PC-3 (cell line): ENCODE measurements at regions not wholly inside any gene's neighbourhood (a gene's known extent, or its start where the extent isn't known, plus 50 kb on each side); places are given as distances from the start of the nearest gene placed in this dataset.

Experiments used
- ATAC-seq: fragments of 200-7000 bp; cut with Tn5 transposase; 2 replicates; pipeline ENCODE4 v1.9.1; 2020; ENCODE audit warnings: mild to moderate bottlenecking, moderate library complexity
- BruUV-seq: library from RNA; stranded (reverse); fragments of 400-500 nt; replicated peaks from 2 replicates; lab custom pipeline; 2021; lab: Mats Ljungman, UMichigan
- CTCF ChIA-PET: fragments of 300-600 bp; sonication (Branson Sonifier 250); formaldehyde crosslinking; loops from one replicate; lab custom pipeline; 2022; ENCODE audit warnings: antibody characterized with exemption; lab: Charles Lee
- POLR2A ChIA-PET: fragments of 300-600 bp; sonication (Branson Sonifier 250); formaldehyde crosslinking; loops from one replicate; lab custom pipeline; 2022; ENCODE audit warnings: antibody characterized with exemption; ENCODE audit not compliant: unreplicated experiment; lab: Charles Lee
- DNase-seq: peaks from one replicate; pipeline ENCODE4 v3.0.0-alpha.2; 2015
- H2AFZ ChIP-seq: fragments of 300-600 bp; sonication (generic); 2 replicates; pipeline ENCODE4 v1.6.0; 2016; ENCODE audit warnings: antibody characterized with exemption, low read length
- H3F3A ChIP-seq: fragments of 300-600 bp; sonication (generic); one replicate; pipeline ENCODE4 v1.6.0; 2017; ENCODE audit warnings: antibody characterized with exemption, low read length, control low read depth, mild to moderate bottlenecking; ENCODE audit not compliant: unreplicated experiment
- H3K27ac ChIP-seq: fragments of 300-600 bp; sonication (generic); 2 replicates; pipeline ENCODE4 v1.5.1; 2016; ENCODE audit warnings: mild to moderate bottlenecking, low read length
- H3K27me3 ChIP-seq: fragments of 300-600 bp; sonication (generic); 2 replicates; pipeline ENCODE4 v1.6.1; 2016; ENCODE audit warnings: low read length, mixed read lengths
- H3K36me3 ChIP-seq: fragments of 300-600 bp; sonication (generic); 2 replicates; pipeline ENCODE4 v1.6.1; 2016; ENCODE audit warnings: low read depth, mixed run types, low read length, mixed read lengths
- H3K4me1 ChIP-seq: fragments of 300-600 bp; sonication (generic); 2 replicates; pipeline ENCODE4 v1.5.1; 2016; ENCODE audit warnings: low read length; ENCODE audit not compliant: insufficient read depth
- H3K4me2 ChIP-seq: fragments of 300-600 bp; sonication (generic); 2 replicates; pipeline ENCODE4 v1.6.0; 2016; ENCODE audit warnings: low read length
- H3K4me3 ChIP-seq: fragments of 300-600 bp; sonication (generic); 2 replicates; pipeline ENCODE4 v1.5.1; 2016; ENCODE audit warnings: mild to moderate bottlenecking, low read length, mixed read lengths
- H3K79me2 ChIP-seq: fragments of 300-600 bp; sonication (generic); 2 replicates; pipeline ENCODE4 v1.6.1; 2017; ENCODE audit warnings: low read length, mixed read lengths
- H3K9ac ChIP-seq: fragments of 300-600 bp; sonication (generic); 2 replicates; pipeline ENCODE4 v1.6.0; 2016; ENCODE audit warnings: mild to moderate bottlenecking, low read length
- H3K9me2 ChIP-seq: fragments of 300-600 bp; sonication (generic); replicated peaks from 2 replicates; pipeline ENCODE4 v1.6.1; 2016; ENCODE audit warnings: mixed run types, low read length, mixed read lengths
- H3K9me3 ChIP-seq: fragments of 300-600 bp; sonication (generic); 2 replicates; pipeline ENCODE4 v1.6.1; 2016; ENCODE audit warnings: low read length, mixed read lengths
- H4K20me1 ChIP-seq: fragments of 300-600 bp; sonication (generic); 2 replicates; pipeline ENCODE4 v1.6.1; 2016; ENCODE audit warnings: low read length, mixed read lengths
- CTCF ChIP-seq: fragments of 300-600 bp; sonication (generic); conservative IDR thresholded peaks from 2 replicates; pipeline ENCODE4 v1.5.1; 2017; ENCODE audit warnings: antibody characterized with exemption, low read depth, mild to moderate bottlenecking, low read length
- EZH2 ChIP-seq: fragments of 300-600 bp; sonication (generic); IDR thresholded peaks from one replicate; pipeline ENCODE4 v1.6.1; 2017; ENCODE audit warnings: antibody characterized with exemption, mild to moderate bottlenecking, low read length; ENCODE audit not compliant: unreplicated experiment
- EZH2phosphoT487 ChIP-seq: fragments of 300-600 bp; sonication (generic); IDR thresholded peaks from 2 replicates; pipeline ENCODE4 v1.6.1; 2018; ENCODE audit warnings: mild to moderate bottlenecking, antibody characterized with exemption, low read length, borderline replicate concordance
- intact Hi-C: fragments of 100-400 bp; cut with micrococcal nuclease; formaldehyde crosslinking; loops from 2 replicates; pipeline ENCODE4 v1.9.0; 2023

- no peaks in the 10 kb centered on the region for H4K20me1 ChIP-seq
- H2AFZ ChIP-seq = peak overlapping the region; percentile 25
- ChIA-PET CTCF (interaction anchor here (0.8 kb wide), 1 partner anchor 380 kb away, joined by 3 read pairs; no protein-coding TSS in a partner anchor), POLR2A (interaction anchor here (0.6 kb wide), 1 partner anchor 274 kb away, joined by 3 read pairs; no protein-coding TSS in a partner anchor)
- no peak overlapping the region for H3K9ac ChIP-seq
- BruUV-seq = no TSS peak
- DNase-seq (no peak), ATAC-seq (peak; percentile 28)
- H3K79me2 ChIP-seq = no peaks in the 10 kb centered on the region
- no peak overlapping the region for H3K4me3 ChIP-seq
- intact Hi-C loops = loop anchor here (10.0 kb wide), 1 partner anchor 824 kb away; no protein-coding TSS in a partner anchor
- H3K27me3 ChIP-seq = no peaks in the 10 kb centered on the region
- no peaks in the 10 kb centered on the region for H3F3A ChIP-seq
- H3K27ac ChIP-seq = peak overlapping the region; percentile 29
- H3K4me2 ChIP-seq = peak overlapping the region; percentile 4; the same call in 1 of the 2 replicates
- no peaks in the 10 kb centered on the region for H3K9me3 ChIP-seq
- TF ChIP-seq EZH2phosphoT487 (no peak), CTCF (no peak), EZH2 (no peak)
- no peaks in the 10 kb centered on the region; the same call in 1 of the 2 replicates for H3K36me3 ChIP-seq
- no peaks in the 10 kb centered on the region for H3K9me2 ChIP-seq
- peaks cover 47% of the 10 kb centered on the region for H3K4me1 ChIP-seq
These were observed 92.7 kb downstream of the PCSK1 start for GRCh38 chr5:96340357-96340756.

- Histone ChIP-seq H3K4me1 (peaks cover 47% of the 10 kb centered on the region), H3K9ac (no peak overlapping the region), H3K79me2 (no peaks in the 10 kb centered on the region), H3K9me3 (no peaks in the 10 kb centered on the region), H3F3A (no peaks in the 10 kb centered on the region), H4K20me1 (no peaks in the 10 kb centered on the region), H3K4me2 (no peak overlapping the region), H2AFZ (no peak overlapping the region), H3K27me3 (no peaks in the 10 kb centered on the region), H3K36me3 (no peaks in the 10 kb centered on the region; the same call in 1 of the 2 replicates), H3K4me3 (no peak overlapping the region), H3K9me2 (no peaks in the 10 kb centered on the region), H3K27ac (no peak overlapping the region)
- ATAC-seq (no peak), DNase-seq (no peak)
- ChIA-PET CTCF (interaction anchor here (0.8 kb wide), 1 partner anchor 380 kb away, joined by 3 read pairs; no protein-coding TSS in a partner anchor), POLR2A (interaction anchor here (0.6 kb wide), 1 partner anchor 275 kb away, joined by 3 read pairs; no protein-coding TSS in a partner anchor)
- TF ChIP-seq EZH2 (no peak), EZH2phosphoT487 (no peak), CTCF (no peak)
- intact Hi-C loops = loop anchor here (5.0 to 10.0 kb wide), 4 partner anchors 115 to 825 kb away; no protein-coding TSS in a partner anchor
- no TSS peak for BruUV-seq
These were observed 93.2 kb downstream of the PCSK1 start for GRCh38 chr5:96339862-96340261.
